ENCODE measurements at regions not wholly inside any gene's neighbourhood (a gene's known extent, or its start where the extent isn't known, plus 50 kb on each side); places are given as distances from the start of the nearest gene placed in this dataset.
A peak's percentile ranks its signal among the peaks of the same experiment; 100 is the strongest.

DNA sequence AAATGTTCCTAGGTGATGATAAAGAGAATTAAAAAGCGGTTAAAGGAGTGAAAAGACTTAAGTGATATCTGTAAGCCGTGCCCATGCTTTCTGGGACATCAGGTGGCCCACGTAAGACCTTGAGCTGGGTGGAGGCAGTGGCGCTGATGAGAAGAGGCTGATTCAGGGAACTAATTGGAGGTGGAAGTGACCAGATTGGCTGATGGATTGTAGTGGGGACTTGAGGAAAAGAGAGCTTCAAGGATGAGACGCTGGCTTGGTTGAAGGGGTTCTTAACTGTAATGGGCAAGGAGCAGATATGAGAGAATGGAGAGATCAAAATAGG, 69.1 kb upstream of the EP300 start:
- H3K27ac Mint-ChIP-seq (ENCODE audit: unreplicated experiment) = peak overlapping the region; percentile 36
- peaks cover 4% of the 10 kb centered on the region for H3K9me3 Mint-ChIP-seq (ENCODE audit: unreplicated experiment)
- H3K4me3 Mint-ChIP-seq (ENCODE audit: unreplicated experiment) = peak overlapping the region; percentile 61
- peaks cover 6% of the 10 kb centered on the region for H3K27me3 Mint-ChIP-seq (ENCODE audit: unreplicated experiment)
- no peak for DNase-seq
- TF ChIP-seq, protein P1, sequence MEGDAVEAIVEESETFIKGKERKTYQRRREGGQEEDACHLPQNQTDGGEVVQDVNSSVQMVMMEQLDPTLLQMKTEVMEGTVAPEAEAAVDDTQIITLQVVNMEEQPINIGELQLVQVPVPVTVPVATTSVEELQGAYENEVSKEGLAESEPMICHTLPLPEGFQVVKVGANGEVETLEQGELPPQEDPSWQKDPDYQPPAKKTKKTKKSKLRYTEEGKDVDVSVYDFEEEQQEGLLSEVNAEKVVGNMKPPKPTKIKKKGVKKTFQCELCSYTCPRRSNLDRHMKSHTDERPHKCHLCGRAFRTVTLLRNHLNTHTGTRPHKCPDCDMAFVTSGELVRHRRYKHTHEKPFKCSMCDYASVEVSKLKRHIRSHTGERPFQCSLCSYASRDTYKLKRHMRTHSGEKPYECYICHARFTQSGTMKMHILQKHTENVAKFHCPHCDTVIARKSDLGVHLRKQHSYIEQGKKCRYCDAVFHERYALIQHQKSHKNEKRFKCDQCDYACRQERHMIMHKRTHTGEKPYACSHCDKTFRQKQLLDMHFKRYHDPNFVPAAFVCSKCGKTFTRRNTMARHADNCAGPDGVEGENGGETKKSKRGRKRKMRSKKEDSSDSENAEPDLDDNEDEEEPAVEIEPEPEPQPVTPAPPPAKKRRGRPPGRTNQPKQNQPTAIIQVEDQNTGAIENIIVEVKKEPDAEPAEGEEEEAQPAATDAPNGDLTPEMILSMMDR (IDR thresholded peaks at IDR 0.05; ENCODE audit: partially characterized antibody, unreplicated experiment) = no peak
- H3K36me3 Mint-ChIP-seq (ENCODE audit: unreplicated experiment) = no peaks in the 10 kb centered on the region
- H3K4me1 Mint-ChIP-seq (ENCODE audit: low read depth, unreplicated experiment) = peaks cover 9% of the 10 kb centered on the region

DNA sequence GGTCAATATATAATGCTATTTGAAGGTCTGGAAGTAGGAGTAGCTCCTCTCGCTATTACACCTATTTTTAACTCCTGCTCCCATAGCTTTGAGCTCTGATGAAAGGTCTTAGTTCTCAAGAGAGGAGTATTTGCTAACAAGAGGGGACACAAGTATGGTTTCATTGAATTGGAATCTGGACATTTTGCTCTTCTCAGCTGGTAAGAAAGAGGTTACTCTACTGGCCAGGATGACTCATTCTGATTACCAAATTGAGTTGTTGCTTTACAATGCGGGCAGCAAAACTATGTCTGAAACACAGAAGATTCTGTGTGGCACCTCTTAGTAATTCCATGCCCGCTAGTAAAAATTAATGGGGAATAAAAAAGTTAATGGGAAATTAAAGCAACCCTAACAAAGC, 63.6 kb upstream of the EP300 start:
- Mint-ChIP-seq H3K4me1 (ENCODE audit: low read depth, unreplicated experiment) (peaks cover 5% of the 10 kb centered on the region), H3K27me3 (ENCODE audit: unreplicated experiment) (peaks cover 4% of the 10 kb centered on the region), H3K9me3 (ENCODE audit: unreplicated experiment) (no peaks in the 10 kb centered on the region), H3K4me3 (ENCODE audit: unreplicated experiment) (no peak overlapping the region), H3K27ac (ENCODE audit: unreplicated experiment) (no peak overlapping the region), H3K36me3 (ENCODE audit: unreplicated experiment) (no peaks in the 10 kb centered on the region)
- TF ChIP-seq, protein P1 (IDR thresholded peaks at IDR 0.05; ENCODE audit: partially characterized antibody, unreplicated experiment) = no peak
- no peak for DNase-seq

DNA sequence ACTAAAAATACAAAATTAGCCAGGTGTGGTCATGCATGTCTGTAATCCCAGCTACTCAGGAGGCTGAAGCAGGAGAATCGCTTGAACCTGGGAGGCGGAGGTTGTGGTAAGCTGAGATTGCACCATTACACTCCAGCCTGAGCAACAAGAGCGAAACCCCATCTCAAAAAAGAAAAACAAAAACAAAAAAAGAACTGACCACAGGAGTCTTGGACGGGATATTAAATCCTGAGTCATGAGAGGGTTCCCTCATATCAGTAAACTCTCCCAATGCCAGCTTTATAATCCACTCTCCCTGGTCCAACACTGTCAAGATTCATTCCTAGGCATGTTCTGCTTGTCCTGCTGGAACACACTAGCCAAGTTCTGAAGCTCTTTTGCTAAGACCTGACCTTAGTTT, 61.5 kb upstream of the EP300 start:
- no peak overlapping the region for H3K27ac Mint-ChIP-seq (ENCODE audit: unreplicated experiment)
- TF ChIP-seq, protein P1 (IDR thresholded peaks at IDR 0.05; ENCODE audit: partially characterized antibody, unreplicated experiment) = no peak
- peaks cover 5% of the 10 kb centered on the region for H3K4me1 Mint-ChIP-seq (ENCODE audit: low read depth, unreplicated experiment)
- peaks cover 3% of the 10 kb centered on the region for H3K27me3 Mint-ChIP-seq (ENCODE audit: unreplicated experiment)
- no peak overlapping the region for H3K4me3 Mint-ChIP-seq (ENCODE audit: unreplicated experiment)
- H3K9me3 Mint-ChIP-seq (ENCODE audit: unreplicated experiment) = no peaks in the 10 kb centered on the region
- no peak for DNase-seq
- no peaks in the 10 kb centered on the region for H3K36me3 Mint-ChIP-seq (ENCODE audit: unreplicated experiment)

DNA sequence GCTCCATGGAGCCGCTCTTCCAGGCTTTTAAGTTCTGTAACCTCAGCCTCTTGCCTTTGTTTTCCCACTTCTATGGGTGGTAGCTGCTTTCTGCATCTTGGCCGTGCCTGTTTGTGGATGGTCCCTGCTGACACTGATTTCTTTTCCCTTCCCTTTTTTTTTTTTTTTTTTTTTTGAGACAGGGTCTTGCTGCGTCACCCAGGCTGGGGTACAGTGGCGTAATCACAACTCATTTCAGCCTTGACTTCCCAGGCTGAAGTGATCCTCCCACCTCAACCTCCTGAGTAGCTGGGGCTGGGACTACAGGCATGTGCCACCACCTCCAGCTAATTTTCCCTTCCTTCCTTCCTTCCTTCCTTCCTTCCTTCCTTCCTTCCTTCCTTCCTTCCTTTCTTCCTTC, 57.7 kb upstream of the EP300 start:
- H3K36me3 Mint-ChIP-seq (ENCODE audit: unreplicated experiment) = no peaks in the 10 kb centered on the region
- H3K4me3 Mint-ChIP-seq (ENCODE audit: unreplicated experiment) = no peak overlapping the region
- no peaks in the 10 kb centered on the region for H3K9me3 Mint-ChIP-seq (ENCODE audit: unreplicated experiment)
- peaks cover 2% of the 10 kb centered on the region for H3K4me1 Mint-ChIP-seq (ENCODE audit: low read depth, unreplicated experiment)
- DNase-seq = no peak
- H3K27ac Mint-ChIP-seq (ENCODE audit: unreplicated experiment) = no peak overlapping the region
- TF ChIP-seq, protein P1 (IDR thresholded peaks at IDR 0.05; ENCODE audit: partially characterized antibody, unreplicated experiment) = no peak
- peaks cover 1% of the 10 kb centered on the region for H3K27me3 Mint-ChIP-seq (ENCODE audit: unreplicated experiment)

DNA sequence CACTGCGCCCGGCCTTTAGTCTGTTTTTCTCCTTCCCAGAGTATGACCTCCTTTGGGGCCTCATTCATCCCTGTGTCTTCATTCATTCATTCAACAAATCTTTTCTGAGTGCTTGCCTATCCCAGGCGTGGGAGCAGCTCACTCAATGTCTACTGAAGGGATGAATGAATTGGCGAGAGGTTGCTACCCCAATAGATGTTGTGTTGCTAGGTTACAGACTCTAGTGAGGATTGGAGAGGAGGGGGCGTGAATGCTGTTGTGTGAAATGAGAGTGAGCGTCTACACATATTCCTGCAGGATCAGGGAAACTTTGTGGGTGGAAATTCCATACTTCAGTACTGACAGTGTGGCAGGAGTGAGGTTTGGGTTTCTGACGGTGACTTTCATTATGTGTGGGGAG, 55.5 kb upstream of the EP300 start:
- TF ChIP-seq, protein P1 (IDR thresholded peaks at IDR 0.05; ENCODE audit: partially characterized antibody, unreplicated experiment) = no peak
- Mint-ChIP-seq H3K27ac (ENCODE audit: unreplicated experiment) (no peak overlapping the region), H3K4me3 (ENCODE audit: unreplicated experiment) (no peak overlapping the region), H3K27me3 (ENCODE audit: unreplicated experiment) (peaks cover 1% of the 10 kb centered on the region), H3K9me3 (ENCODE audit: unreplicated experiment) (no peaks in the 10 kb centered on the region), H3K4me1 (ENCODE audit: low read depth, unreplicated experiment) (no peaks in the 10 kb centered on the region), H3K36me3 (ENCODE audit: unreplicated experiment) (no peaks in the 10 kb centered on the region)
- DNase-seq = no peak
